Adrenal gland (tissue), 9 donors: ENCODE measurements at regions not wholly inside any gene's neighbourhood (a gene's known extent, or its start where the extent isn't known, plus 50 kb on each side); places are given as distances from the start of the nearest gene placed in this dataset.

Experiments
- DNase-seq, 7 donors: peaks; one replicate each; pipeline ENCODE4 v3.0.0-alpha.2; 2019 to 2020
- H3K27ac ChIP-seq, 5 donors: fragments of 200-600 bp; sonication (generic) in 4 of 5; 1 replicate in 3 of 5; 2 replicates in 2 of 5; pipeline versions ENCODE4 v1.5.1 to v1.8.0; 2016 to 2020; ENCODE audit warnings: mild to moderate bottlenecking in 1 of 5
- H3K27me3 ChIP-seq: fragments of 200-600 bp; 2 replicates; pipeline ENCODE4 v1.8.0; 2021
- H3K36me3 ChIP-seq, 2 donors: fragments of 200-600 bp; replicated peaks in 1 of 2; 1 replicate in 1 of 2; 2 replicates in 1 of 2; pipeline versions ENCODE4 v1.5.1 to v1.8.0; 2018 to 2022
- H3K4me1 ChIP-seq, 2 donors: fragments of 200-600 bp; replicated peaks in 1 of 2; 1 replicate in 1 of 2; 2 replicates in 1 of 2; pipeline versions ENCODE4 v1.5.1 to v1.8.0; 2018 to 2021
- H3K4me3 ChIP-seq, 4 donors: fragments of 200-600 bp; sonication (generic) in 3 of 4; one replicate each; pipeline ENCODE4 v1.5.1; 2016 to 2018
- H3K9me3 ChIP-seq, 3 donors: fragments of 200-600 bp; sonication (generic) in 1 of 3; replicated peaks in 1 of 3; 1 replicate in 2 of 3; 2 replicates in 1 of 3; pipeline versions ENCODE4 v1.5.1 to v1.8.0; 2016 to 2021
- POLR2A ChIP-seq, 2 donors: fragments of 450-650 bp; IDR thresholded peaks; one replicate each; pipeline ENCODE4 v1.6.1; 2017; ENCODE audit warnings: antibody characterized with exemption in 2 of 2, mild to moderate bottlenecking in 2 of 2, moderate library complexity in 1 of 2
- WGBS, 4 donors: extraction: QIAGEN DNeasy Blood & Tissue Kit in 2 of 4; methylation state at CpG; one replicate each; pipeline versions ENCODE4 v1.1.5 to v1.1.7; 2013 to 2017; 5-methylcytosine and 5-hydroxymethylcytosine counted together
- intact Hi-C, 2 donors: fragments of 100-400 bp; cut with DNase I; formaldehyde crosslinking; loops; one replicate each; pipeline versions ENCODE4 v1.14.1 to v1.15.0; 2022 to 2023
- TF ChIP-seq, protein P1 (sequence below), 6 experiments: fragments of 450-650 bp in 4 of 6; fragments of 200-600 bp in 2 of 6; sonication (generic) in 1 of 6; IDR thresholded peaks; 1 replicate in 5 of 6; 2 replicates in 1 of 6; pipeline versions ENCODE4 v1.5.1 to v1.8.0; 2016 to 2021; ENCODE audit warnings: antibody characterized with exemption in 6 of 6, mild to moderate bottlenecking in 2 of 6, moderate library complexity in 1 of 6
- donor health status: healthy with polysubstance abuse.
- donor health status: Bipolar disorder and iron deficiency.
- donor health status: DM: yes; HTN: yes; CAD: no.
- donor health status: DM: no; HTN: no; CAD: no.
- donor health status: DM: no; HTN: no; CAD: no.

DNA sequence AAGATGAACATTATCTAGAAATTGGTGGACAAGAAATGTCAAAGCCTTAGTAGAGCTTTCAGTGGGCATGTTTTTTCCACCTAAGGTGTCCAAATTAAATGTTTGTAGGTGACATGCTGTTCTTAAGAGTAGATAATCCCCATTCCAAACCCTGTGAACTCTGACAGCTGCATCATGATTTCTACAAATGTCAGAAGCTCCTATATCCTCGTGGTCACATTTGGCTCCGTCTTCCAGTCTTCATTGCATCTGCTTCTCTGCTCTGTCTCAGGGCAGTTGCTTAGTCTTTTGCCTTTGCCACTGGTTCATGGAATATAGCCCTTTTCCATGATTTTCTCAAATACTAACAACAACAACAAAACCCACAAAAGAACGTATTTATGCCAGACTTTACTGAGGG, 234.5 kb downstream of the DLEU7 start:
- no peak overlapping the region for H3K4me3 ChIP-seq
- TF ChIP-seq, protein P1, sequence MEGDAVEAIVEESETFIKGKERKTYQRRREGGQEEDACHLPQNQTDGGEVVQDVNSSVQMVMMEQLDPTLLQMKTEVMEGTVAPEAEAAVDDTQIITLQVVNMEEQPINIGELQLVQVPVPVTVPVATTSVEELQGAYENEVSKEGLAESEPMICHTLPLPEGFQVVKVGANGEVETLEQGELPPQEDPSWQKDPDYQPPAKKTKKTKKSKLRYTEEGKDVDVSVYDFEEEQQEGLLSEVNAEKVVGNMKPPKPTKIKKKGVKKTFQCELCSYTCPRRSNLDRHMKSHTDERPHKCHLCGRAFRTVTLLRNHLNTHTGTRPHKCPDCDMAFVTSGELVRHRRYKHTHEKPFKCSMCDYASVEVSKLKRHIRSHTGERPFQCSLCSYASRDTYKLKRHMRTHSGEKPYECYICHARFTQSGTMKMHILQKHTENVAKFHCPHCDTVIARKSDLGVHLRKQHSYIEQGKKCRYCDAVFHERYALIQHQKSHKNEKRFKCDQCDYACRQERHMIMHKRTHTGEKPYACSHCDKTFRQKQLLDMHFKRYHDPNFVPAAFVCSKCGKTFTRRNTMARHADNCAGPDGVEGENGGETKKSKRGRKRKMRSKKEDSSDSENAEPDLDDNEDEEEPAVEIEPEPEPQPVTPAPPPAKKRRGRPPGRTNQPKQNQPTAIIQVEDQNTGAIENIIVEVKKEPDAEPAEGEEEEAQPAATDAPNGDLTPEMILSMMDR (IDR thresholded peaks at IDR 0.05), result no peak
- no peak for TF ChIP-seq POLR2A (IDR thresholded peaks at IDR 0.05)
- 72 to 83% (median 74%) methylated on average over 3 of the region's 3 CpGs for WGBS, 4 donors

DNA sequence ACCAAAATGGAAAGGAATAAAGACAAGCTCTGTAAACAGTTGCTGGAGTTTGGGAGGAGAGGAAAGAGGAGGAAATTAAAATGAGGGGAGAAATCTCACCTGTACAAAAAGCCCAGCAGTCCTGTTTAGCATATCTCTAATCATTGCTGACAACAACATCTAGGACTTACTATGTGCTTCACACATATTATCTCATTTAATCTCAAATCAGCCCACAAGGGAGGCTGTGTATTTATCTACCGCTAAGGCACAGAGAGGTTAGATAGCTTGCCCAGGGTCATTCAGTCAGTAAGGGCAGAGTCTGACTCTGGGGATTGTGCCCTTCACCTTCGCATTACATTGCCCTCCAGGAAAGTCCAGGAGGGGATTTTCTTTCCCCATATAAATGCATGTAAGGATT, 233.3 kb downstream of the DLEU7 start:
- no peak overlapping the region for H3K4me3 ChIP-seq
- TF ChIP-seq, protein P1 (IDR thresholded peaks at IDR 0.05), result no peak
- no peak for TF ChIP-seq POLR2A (IDR thresholded peaks at IDR 0.05)
- no peak for DNase-seq
- intact Hi-C loops, result no loop called here
- no peak overlapping the region for H3K27ac ChIP-seq
- no peaks in the 10 kb centered on the region for H3K4me1 ChIP-seq
- no peaks in the 10 kb centered on the region for H3K36me3 ChIP-seq
- WGBS, 4 donors, result 78 to 100% (median 82%) methylated on average over 2 of the region's 2 CpGs
- no peaks in the 10 kb centered on the region for H3K27me3 ChIP-seq
- H3K9me3 ChIP-seq, result no peaks in the 10 kb centered on the region

More for the DNA sequence above, 234.5 kb downstream of the DLEU7 start:
- Histone ChIP-seq H3K4me1 (no peaks in the 10 kb centered on the region), H3K27me3 (no peaks in the 10 kb centered on the region), H3K9me3 (no peaks in the 10 kb centered on the region), H3K36me3 (no peaks in the 10 kb centered on the region), H3K27ac (no peak overlapping the region)
- intact Hi-C loops, result no loop called here
- no peak for DNase-seq

DNA sequence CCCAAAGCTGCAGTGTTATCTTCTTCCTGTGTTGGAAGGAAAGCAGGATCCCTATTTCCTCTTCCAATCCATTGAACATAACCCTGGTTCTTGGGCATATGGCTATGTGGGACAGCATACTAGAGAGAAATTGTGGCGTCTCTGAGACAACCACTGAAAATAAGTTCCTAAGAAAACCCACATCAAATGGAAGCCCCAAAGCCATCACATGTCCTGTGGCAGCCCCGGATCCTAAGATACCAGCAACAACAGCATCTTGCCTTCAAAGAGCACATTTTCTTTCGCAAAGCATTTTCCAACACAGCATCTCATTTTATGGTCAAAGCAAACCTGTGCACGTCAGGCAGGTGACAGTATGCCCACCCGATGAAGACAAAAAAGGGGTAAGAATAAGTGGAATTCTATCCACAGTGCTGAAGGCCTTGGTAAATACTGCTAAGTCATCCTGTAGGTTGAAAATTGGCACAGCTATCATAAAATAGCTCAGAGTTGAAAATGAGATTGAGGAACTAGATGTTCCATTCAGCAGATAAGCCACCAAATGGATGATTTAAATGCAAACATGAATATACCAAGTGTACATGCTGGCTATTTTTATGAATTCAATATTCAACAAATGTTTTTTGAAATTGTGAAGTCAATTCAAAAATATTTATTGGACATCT, 232.2 kb downstream of the DLEU7 start:
- H3K9me3 ChIP-seq, result no peaks in the 10 kb centered on the region
- H3K36me3 ChIP-seq, result no peaks in the 10 kb centered on the region
- WGBS, 4 donors, result 85 to 90% (median 89%) methylated on average over 5 of the region's 5 CpGs
- no peak overlapping the region for H3K27ac ChIP-seq
- intact Hi-C loops, result no loop called here
- no peaks in the 10 kb centered on the region for H3K27me3 ChIP-seq
- TF ChIP-seq POLR2A (IDR thresholded peaks at IDR 0.05), result no peak
- TF ChIP-seq, protein P1 (IDR thresholded peaks at IDR 0.05), result no peak
- H3K4me3 ChIP-seq, result no peak overlapping the region
- H3K4me1 ChIP-seq, result no peaks in the 10 kb centered on the region
- DNase-seq, result no peak

DNA sequence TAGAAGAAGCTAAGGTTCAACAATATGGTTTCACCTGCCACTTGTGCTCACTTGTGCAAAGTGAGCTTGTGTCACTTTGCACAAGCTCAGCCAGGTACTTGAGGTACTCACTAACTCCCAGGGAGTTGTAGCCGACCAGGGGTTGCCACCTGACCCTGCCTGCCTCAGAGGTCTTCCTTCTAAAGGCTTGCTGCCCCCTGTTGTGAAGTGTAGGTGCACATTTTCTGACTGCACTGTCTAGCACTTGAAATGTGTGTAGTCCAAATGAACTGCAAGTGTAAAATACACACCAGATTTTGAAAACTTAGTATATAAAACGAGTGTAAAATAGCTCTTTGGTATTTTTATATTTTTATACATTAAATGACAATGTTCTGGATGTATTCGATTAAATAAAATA, 230.8 kb downstream of the DLEU7 start:
- Histone ChIP-seq H3K36me3 (no peaks in the 10 kb centered on the region), H3K4me1 (peaks cover 0 to 6% of the 10 kb centered on the region in 2 donors), H3K27me3 (no peaks in the 10 kb centered on the region), H3K9me3 (no peaks in the 10 kb centered on the region), H3K27ac (no peak overlapping the region), H3K4me3 (no peak overlapping the region)
- intact Hi-C loops, result no loop called here
- no peak for DNase-seq
- 55 to 68% (median 61%) methylated on average over 3 of the region's 3 CpGs for WGBS, 4 donors
- TF ChIP-seq POLR2A (IDR thresholded peaks at IDR 0.05), result no peak
- TF ChIP-seq, protein P1 (IDR thresholded peaks at IDR 0.05), result no peak
